GM12864 (cell line): ENCODE measurements at regions not wholly inside any gene's neighbourhood (a gene's known extent, or its start where the extent isn't known, plus 50 kb on each side); places are given as distances from the start of the nearest gene placed in this dataset.

Experiments
- DNase-seq: peaks from one replicate; pipeline ENCODE4 v3.0.0-alpha.2; 2011; ENCODE audit warnings: low read depth
- H3K4me3 ChIP-seq: 2 replicates; pipeline ENCODE4 v1.5.1; 2011; ENCODE audit warnings: mild to moderate bottlenecking, low read depth, low read length, control low read depth
- CTCF ChIP-seq: IDR thresholded peaks from 2 replicates; pipeline ENCODE4 v1.5.1; 2011; ENCODE audit warnings: low read depth, mild to moderate bottlenecking, moderate library complexity, low read length, control low read depth, inconsistent platforms; ENCODE audit errors: missing control alignments

- no peak for DNase-seq
- TF ChIP-seq CTCF, result no peak
These were observed 555.6 kb upstream of the LARGE1 start for GRCh38 chr22:34475886-34476285.

GRCh38 chr22:34476762-34477161 is 556.5 kb upstream of the LARGE1 start:
- no peak for TF ChIP-seq CTCF
- DNase-seq, result no peak
- H3K4me3 ChIP-seq, result no peak overlapping the region

More at GRCh38 chr22:34475886-34476285, 555.6 kb upstream of the LARGE1 start:
- no peak overlapping the region for H3K4me3 ChIP-seq

GRCh38 chr22:34481090-34481489 is 560.8 kb upstream of the LARGE1 start:
- H3K4me3 ChIP-seq, result no peak overlapping the region
- no peak for TF ChIP-seq CTCF
- no peak for DNase-seq

GRCh38 chr22:34486381-34486780 is 566.1 kb upstream of the LARGE1 start:
- H3K4me3 ChIP-seq, result no peak overlapping the region
- DNase-seq, result no peak
- TF ChIP-seq CTCF, result no peak

- no peak overlapping the region for H3K4me3 ChIP-seq
- no peak for TF ChIP-seq CTCF
- no peak for DNase-seq
These were observed 569.6 kb upstream of the LARGE1 start for GRCh38 chr22:34489861-34490260.

GRCh38 chr22:34490886-34491285 is 570.6 kb upstream of the LARGE1 start:
- no peak for TF ChIP-seq CTCF
- H3K4me3 ChIP-seq, result no peak overlapping the region
- DNase-seq, result no peak

- no peak for DNase-seq
- H3K4me3 ChIP-seq, result no peak overlapping the region
- TF ChIP-seq CTCF, result no peak
These were observed 572.5 kb upstream of the ISX start for GRCh38 chr22:34493486-34493885.
